Psoas muscle (tissue), 7 donors: ENCODE measurements at regions not wholly inside any gene's neighbourhood (a gene's known extent, or its start where the extent isn't known, plus 50 kb on each side); places are given as distances from the start of the nearest gene placed in this dataset.

Source experiments
- ATAC-seq, 4 donors: fragments of 200-7000 bp; cut with Tn5 transposase; one replicate each; pipeline ENCODE4 v1.9.1; 2020; ENCODE audit warnings: moderate library complexity in 3 of 4, mild to moderate bottlenecking in 2 of 4
- DNase-seq, 2 donors: peaks; one replicate each; pipeline ENCODE4 v3.0.0-alpha.2; 2020
- H3K27ac ChIP-seq: fragments of 200-600 bp; one replicate; pipeline ENCODE4 v1.8.0; 2022
- H3K27me3 ChIP-seq, 3 donors: fragments of 200-600 bp in 1 of 3; one replicate each; pipeline versions ENCODE4 v1.6.1 to v1.8.0; 2013 to 2022; ENCODE audit warnings: low read length in 2 of 3, mild to moderate bottlenecking in 2 of 3, moderate library complexity in 1 of 3; ENCODE audit not compliant: insufficient read depth in 3 of 3
- H3K36me3 ChIP-seq, 2 donors: fragments of 200-600 bp in 1 of 2; one replicate each; pipeline versions ENCODE4 v1.6.1 to v1.8.0; 2013 to 2022; ENCODE audit warnings: low read depth in 1 of 2, mild to moderate bottlenecking in 1 of 2, moderate library complexity in 1 of 2; ENCODE audit not compliant: insufficient read depth in 1 of 2
- H3K4me1 ChIP-seq: fragments of 200-600 bp; one replicate; pipeline ENCODE4 v1.8.0; 2022
- H3K4me3 ChIP-seq: fragments of 200-600 bp; one replicate; pipeline ENCODE4 v1.8.0; 2022; ENCODE audit warnings: mild to moderate bottlenecking
- H3K9me3 ChIP-seq: fragments of 200-600 bp; one replicate; pipeline ENCODE4 v1.8.0; 2022
- WGBS, 3 donors: extraction: QIAGEN DNeasy Blood & Tissue Kit; methylation state at CpG; one replicate each; pipeline versions ENCODE4 v1.1.6 to v1.1.7; 2013; 5-methylcytosine and 5-hydroxymethylcytosine counted together
- intact Hi-C, 2 donors: fragments of 100-400 bp; cut with DNase I; formaldehyde crosslinking; loops; one replicate each; pipeline versions ENCODE4 v1.11.0 to v1.14.2; 2022
- TF ChIP-seq, protein P1 (sequence below): fragments of 200-600 bp; IDR thresholded peaks from one replicate; pipeline ENCODE4 v1.8.0; 2022; ENCODE audit warnings: antibody characterized with exemption
- donor health status: healthy with polysubstance abuse.
- donor health status: DM: no; HTN: no; CAD: no; lungs with moderate emphysema.
- donor health status: Bipolar disorder and iron deficiency.
- donor health status: healthy.
- donor health status: DM: yes; HTN: yes; CAD: no.
- donor health status: DM: no; HTN: no; CAD: no.
- donor health status: DM: yes; HTN: yes; CAD: no.

DNA sequence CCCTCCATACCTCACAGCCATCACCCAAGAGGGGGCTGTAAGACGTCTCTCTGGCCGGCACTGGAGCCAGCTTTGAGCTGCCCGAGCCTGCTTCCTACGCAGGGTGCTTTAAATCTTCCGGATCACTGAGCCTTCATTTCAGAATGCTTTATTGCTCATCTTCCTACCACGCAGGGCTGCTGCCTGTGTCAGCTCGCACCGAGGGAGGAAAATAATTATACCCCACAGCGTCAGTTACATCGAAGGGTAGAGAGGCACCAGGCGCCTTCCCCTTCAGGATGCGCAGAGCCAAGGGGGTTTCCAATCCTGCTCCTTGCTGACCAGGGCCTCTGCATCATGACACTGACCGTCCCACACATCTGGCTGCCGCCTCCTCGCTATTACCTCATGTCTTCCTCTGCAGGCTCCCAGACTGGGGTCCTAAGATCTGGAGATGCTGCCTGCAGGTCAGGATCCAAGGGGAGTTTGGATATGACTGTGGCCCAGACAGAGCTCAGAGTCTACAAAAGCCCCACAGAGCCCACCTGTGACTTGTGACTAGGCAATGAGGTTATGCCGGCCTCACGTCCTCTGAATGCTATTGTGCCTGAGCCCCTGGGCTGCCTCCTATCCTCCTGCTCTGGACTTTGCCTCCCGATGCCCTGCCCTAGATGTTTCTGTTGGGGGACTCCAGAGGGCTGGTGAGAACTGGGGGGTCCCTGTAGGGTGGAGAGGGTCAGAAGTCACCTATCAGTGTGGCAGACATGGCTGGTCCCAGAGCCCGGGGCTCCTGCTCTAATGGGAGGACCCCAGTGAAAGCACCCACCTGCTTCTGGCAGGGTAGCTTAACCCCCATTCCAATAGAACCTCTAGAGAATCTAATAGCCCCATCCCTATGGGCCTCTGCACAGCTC, 220.3 kb upstream of the RTL1 start:
- WGBS, 3 donors: 80 to 85% (median 84%) methylated on average over 19 of the region's 19 CpGs
- DNase-seq (peak in 1 of 2 donors; percentile 42), ATAC-seq (no peak)
- H3K4me1 ChIP-seq: no peaks in the 10 kb centered on the region
- no peak overlapping the region for H3K27ac ChIP-seq
- intact Hi-C loops: no loop called here
- TF ChIP-seq, protein P1, sequence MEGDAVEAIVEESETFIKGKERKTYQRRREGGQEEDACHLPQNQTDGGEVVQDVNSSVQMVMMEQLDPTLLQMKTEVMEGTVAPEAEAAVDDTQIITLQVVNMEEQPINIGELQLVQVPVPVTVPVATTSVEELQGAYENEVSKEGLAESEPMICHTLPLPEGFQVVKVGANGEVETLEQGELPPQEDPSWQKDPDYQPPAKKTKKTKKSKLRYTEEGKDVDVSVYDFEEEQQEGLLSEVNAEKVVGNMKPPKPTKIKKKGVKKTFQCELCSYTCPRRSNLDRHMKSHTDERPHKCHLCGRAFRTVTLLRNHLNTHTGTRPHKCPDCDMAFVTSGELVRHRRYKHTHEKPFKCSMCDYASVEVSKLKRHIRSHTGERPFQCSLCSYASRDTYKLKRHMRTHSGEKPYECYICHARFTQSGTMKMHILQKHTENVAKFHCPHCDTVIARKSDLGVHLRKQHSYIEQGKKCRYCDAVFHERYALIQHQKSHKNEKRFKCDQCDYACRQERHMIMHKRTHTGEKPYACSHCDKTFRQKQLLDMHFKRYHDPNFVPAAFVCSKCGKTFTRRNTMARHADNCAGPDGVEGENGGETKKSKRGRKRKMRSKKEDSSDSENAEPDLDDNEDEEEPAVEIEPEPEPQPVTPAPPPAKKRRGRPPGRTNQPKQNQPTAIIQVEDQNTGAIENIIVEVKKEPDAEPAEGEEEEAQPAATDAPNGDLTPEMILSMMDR: no peak
- H3K4me3 ChIP-seq: no peak overlapping the region
- H3K27me3 ChIP-seq: peaks cover 0 to 16% (median 0%) of the 10 kb centered on the region in 3 donors
- no peaks in the 10 kb centered on the region for H3K36me3 ChIP-seq
- no peaks in the 10 kb centered on the region for H3K9me3 ChIP-seq

DNA sequence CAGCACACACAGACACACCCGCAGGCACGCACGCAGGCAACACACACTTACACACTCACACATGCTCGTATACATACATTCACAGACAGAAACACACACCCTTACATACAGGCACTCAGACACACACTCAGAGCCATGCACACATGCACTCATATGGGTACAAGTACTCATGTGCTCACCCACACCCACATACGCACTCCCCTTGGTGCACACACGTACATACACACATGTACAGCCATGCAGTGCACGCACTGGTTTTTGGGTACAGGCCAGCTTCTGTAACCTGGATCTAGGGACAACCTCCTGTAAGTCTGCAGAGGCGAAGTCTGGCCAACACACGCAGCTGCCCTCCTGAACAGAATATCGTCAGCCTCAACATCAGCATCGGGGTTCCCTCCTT, 221.3 kb upstream of the RTL1 start:
- H3K27me3 ChIP-seq: peaks cover 0 to 16% (median 0%) of the 10 kb centered on the region in 3 donors
- ATAC-seq: no peak

DNA sequence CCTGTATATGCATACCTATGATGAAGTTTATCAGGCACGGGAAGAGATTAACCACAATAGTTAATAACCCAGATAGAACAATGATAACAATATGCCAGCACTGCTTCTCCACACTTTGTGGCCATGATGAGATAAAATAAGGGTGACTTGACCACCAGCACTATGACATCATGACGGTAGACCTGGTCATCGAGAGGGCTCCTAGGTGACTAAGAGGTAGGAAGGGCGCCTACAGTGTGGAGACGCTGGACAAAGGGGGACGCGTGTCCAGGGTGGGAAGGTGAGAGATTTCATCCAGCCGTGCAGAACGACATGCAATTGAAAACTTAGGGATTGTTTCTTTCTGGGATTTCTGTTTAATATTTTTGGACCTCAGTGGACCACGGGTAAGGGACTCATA, 221.8 kb upstream of the RTL1 start:
- DNase-seq (no peak), ATAC-seq (no peak)
- WGBS, 3 donors: 92 to 95% (median 93%) methylated on average over 10 of the region's 10 CpGs
- intact Hi-C loops: no loop called here
- H3K27me3 ChIP-seq: peaks cover 0 to 16% (median 0%) of the 10 kb centered on the region in 3 donors
- TF ChIP-seq, protein P1: no peak
- no peaks in the 10 kb centered on the region for H3K4me1 ChIP-seq
- no peaks in the 10 kb centered on the region for H3K36me3 ChIP-seq
- no peak overlapping the region for H3K4me3 ChIP-seq
- no peaks in the 10 kb centered on the region for H3K9me3 ChIP-seq
- H3K27ac ChIP-seq: no peak overlapping the region

More for the DNA sequence above, 221.3 kb upstream of the RTL1 start:
- TF ChIP-seq, protein P1: no peak
- Histone ChIP-seq H3K36me3 (no peaks in the 10 kb centered on the region), H3K4me3 (no peak overlapping the region), H3K9me3 (no peaks in the 10 kb centered on the region), H3K27ac (no peak overlapping the region), H3K4me1 (no peaks in the 10 kb centered on the region)
- 88 to 89% (median 89%) methylated on average over 11 of the region's 11 CpGs for WGBS, 3 donors
- intact Hi-C loops: no loop called here
- DNase-seq: no peak

DNA sequence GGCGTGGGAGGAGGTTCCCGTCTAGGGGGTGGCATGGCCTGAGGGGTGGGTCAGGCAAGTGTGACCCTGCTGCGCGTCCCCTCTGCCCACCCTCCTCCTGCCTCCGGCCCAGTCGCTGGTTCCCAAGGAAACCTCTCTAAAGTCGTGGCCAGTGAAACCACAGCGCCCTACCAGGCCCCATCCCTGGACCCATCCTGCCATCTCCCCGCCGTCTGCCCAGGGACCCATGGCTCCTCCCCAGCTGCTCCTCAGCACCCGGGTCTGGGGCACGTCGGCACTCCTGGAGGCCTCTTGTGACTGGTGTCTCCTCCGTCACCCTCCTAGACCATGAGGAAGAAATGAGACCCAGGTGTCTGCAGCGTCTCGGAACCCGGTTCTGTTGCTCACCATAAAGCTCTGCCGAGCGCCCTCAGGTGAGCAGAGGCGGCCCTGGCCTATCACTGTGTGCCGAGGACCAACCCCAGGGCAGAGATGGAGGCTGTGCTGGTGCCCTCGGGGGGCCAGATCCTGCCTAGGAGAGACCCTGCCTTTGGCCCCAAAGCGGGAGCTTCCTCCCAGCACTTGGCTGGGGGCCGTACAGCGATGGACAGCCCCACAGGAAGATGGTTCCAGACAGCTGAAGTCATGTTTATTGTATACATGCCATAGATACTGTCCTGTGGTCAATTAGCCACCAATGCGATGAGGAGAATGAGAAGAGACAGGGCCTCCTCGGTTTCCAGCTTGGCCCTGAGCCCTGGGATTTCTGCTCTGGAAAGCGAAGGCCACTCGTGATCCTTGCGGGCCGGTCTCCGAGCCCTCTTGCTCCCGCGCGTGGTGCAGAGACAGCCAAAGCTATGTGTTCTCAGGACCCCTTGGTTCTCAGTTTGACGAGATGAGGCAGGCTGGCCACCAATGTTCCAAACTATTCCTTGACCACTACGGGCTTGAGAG, 222.5 kb upstream of the RTL1 start:
- 80 to 87% (median 83%) methylated on average over 37 of the region's 37 CpGs for WGBS, 3 donors
- intact Hi-C loops: no loop called here
- H3K27me3 ChIP-seq: peaks cover 0 to 16% (median 0%) of the 10 kb centered on the region in 3 donors
- H3K27ac ChIP-seq: no peak overlapping the region
- DNase-seq (peak; percentile 5 to 23), ATAC-seq (no peak)
- TF ChIP-seq, protein P1: no peak
- H3K4me1 ChIP-seq: no peaks in the 10 kb centered on the region
- H3K9me3 ChIP-seq: no peaks in the 10 kb centered on the region
- no peak overlapping the region for H3K4me3 ChIP-seq
- H3K36me3 ChIP-seq: no peaks in the 10 kb centered on the region
